Lower leg skin (tissue), 4 donors: ENCODE measurements at regions not wholly inside any gene's neighbourhood (a gene's known extent, or its start where the extent isn't known, plus 50 kb on each side); places are given as distances from the start of the nearest gene placed in this dataset.

Experiments
- DNase-seq, 2 donors: peaks; one replicate each; pipeline ENCODE4 v3.0.0-alpha.2; 2019; ENCODE audit warnings: low spot score in 2 of 2
- H3K4me3 ChIP-seq: fragments of 200-600 bp; sonication (generic); 2 replicates; pipeline ENCODE4 v1.5.1; 2017; ENCODE audit warnings: mild to moderate bottlenecking, low read depth; ENCODE audit not compliant: poor library complexity, severe bottlenecking
- CTCF ChIP-seq, 3 donors: fragments of 450-650 bp; IDR thresholded peaks; one replicate each; pipeline ENCODE4 v1.5.1; 2016; ENCODE audit warnings: antibody characterized with exemption in 3 of 3, mild to moderate bottlenecking in 3 of 3, moderate library complexity in 2 of 3
- POLR2A ChIP-seq, 2 donors: fragments of 450-650 bp; IDR thresholded peaks; one replicate each; pipeline ENCODE4 v1.6.1; 2016 to 2017; ENCODE audit warnings: antibody characterized with exemption in 2 of 2, mild to moderate bottlenecking in 1 of 2, moderate library complexity in 1 of 2
- WGBS, 2 donors: methylation state at CpG; one replicate each; pipeline ENCODE4 v1.1.5; 2018; 5-methylcytosine and 5-hydroxymethylcytosine counted together
- intact Hi-C: fragments of 100-400 bp; cut with DNase I; formaldehyde crosslinking; loops from one replicate; pipeline ENCODE4 v1.15.0; 2023; ENCODE audit warnings: low total_unique reads

GRCh38 chr5:107269678-107270077 lies 401.1 kb downstream of the EFNA5 start:
- WGBS, 2 donors, result 89 to 90% methylated on average over 2 of the region's 2 CpGs
- intact Hi-C loops, result no loop called here
- no peak overlapping the region for H3K4me3 ChIP-seq
- TF ChIP-seq CTCF (IDR thresholded peaks at IDR 0.05), result no peak
- TF ChIP-seq POLR2A (IDR thresholded peaks at IDR 0.05), result no peak
- DNase-seq, result no peak

- 88% methylated on average over 2 of the region's 2 CpGs for WGBS, 2 donors
- TF ChIP-seq POLR2A (IDR thresholded peaks at IDR 0.05) (no peak), CTCF (IDR thresholded peaks at IDR 0.05) (no peak)
- no peak for DNase-seq
- intact Hi-C loops, result no loop called here
- no peak overlapping the region for H3K4me3 ChIP-seq
These were observed 401.5 kb downstream of the EFNA5 start for GRCh38 chr5:107269256-107269655.

- intact Hi-C loops, result no loop called here
- H3K4me3 ChIP-seq, result no peak overlapping the region
- TF ChIP-seq CTCF (IDR thresholded peaks at IDR 0.05), result no peak
- no peak for TF ChIP-seq POLR2A (IDR thresholded peaks at IDR 0.05)
- WGBS, 2 donors, result 73 to 78% methylated on average over 2 of the region's 2 CpGs
- no peak for DNase-seq
These were observed 402.5 kb downstream of the EFNA5 start for GRCh38 chr5:107268241-107268640.

- TF ChIP-seq CTCF (IDR thresholded peaks at IDR 0.05), result no peak
These were observed 404.6 kb downstream of the EFNA5 start for GRCh38 chr5:107266100-107266499.

GRCh38 chr5:107265193-107265592 lies 405.5 kb downstream of the EFNA5 start:
- no peak for TF ChIP-seq CTCF (IDR thresholded peaks at IDR 0.05)
- no peak for TF ChIP-seq POLR2A (IDR thresholded peaks at IDR 0.05)
- 76 to 78% methylated on average over 2 of the region's 2 CpGs for WGBS, 2 donors
- H3K4me3 ChIP-seq, result no peak overlapping the region
- DNase-seq, result no peak
- intact Hi-C loops, result no loop called here

More at GRCh38 chr5:107266100-107266499, 404.6 kb downstream of the EFNA5 start:
- H3K4me3 ChIP-seq, result no peak overlapping the region
- intact Hi-C loops, result no loop called here
- 91 to 94% methylated on average over 1 of the region's 1 CpG for WGBS, 2 donors
- DNase-seq, result no peak

GRCh38 chr5:107263387-107264018 lies 407.2 kb downstream of the EFNA5 start:
- 25 to 32% methylated on average over 5 of the region's 5 CpGs for WGBS, 2 donors
- no peak for DNase-seq
- intact Hi-C loops, result no loop called here
- TF ChIP-seq CTCF (IDR thresholded peaks at IDR 0.05) (no peak), POLR2A (IDR thresholded peaks at IDR 0.05) (no peak)
- no peak overlapping the region for H3K4me3 ChIP-seq
